ENCODE measurements at regions not wholly inside any gene's neighbourhood (a gene's known extent, or its start where the extent isn't known, plus 50 kb on each side); places are given as distances from the start of the nearest gene placed in this dataset.

DNA sequence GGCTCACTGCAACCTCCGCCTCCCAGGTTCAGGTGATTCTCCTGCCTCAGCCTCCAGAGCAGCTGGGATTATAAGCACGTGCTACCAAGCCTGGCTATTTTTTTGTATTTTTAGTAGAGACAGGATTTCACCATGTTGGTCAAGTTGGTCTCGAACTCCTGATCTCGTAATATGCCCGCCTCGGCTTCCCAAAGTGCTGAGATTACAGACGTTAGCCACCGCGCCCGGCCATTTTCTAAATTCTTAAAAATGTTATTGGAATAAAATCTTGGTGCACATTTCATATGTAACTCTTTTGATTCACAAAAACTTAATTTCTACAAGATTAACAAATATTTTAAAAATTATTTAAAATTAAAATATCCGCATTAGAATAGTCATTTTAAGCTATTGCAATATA lies 1480.3 kb upstream of the SPRY2 start:
- no peak overlapping the region for H3K4me2 ChIP-seq (ENCODE audit: low read depth, low read length)
- no peak overlapping the region for H3K27ac ChIP-seq (ENCODE audit: insufficient read depth, low read length)
- intact Hi-C loops (cut with micrococcal nuclease) (no loop called here), in situ Hi-C loops (cut with MboI; ENCODE audit: low sequenced_read_pairs) (no loop called here), dilution Hi-C loops (cut with HindIII; ENCODE audit: low sequenced_read_pairs, unreplicated experiment) (no loop called here)
- ChIA-PET CTCF (no interaction called here), POLR2A (ENCODE audit: unreplicated experiment) (no interaction called here)
- no peaks in the 10 kb centered on the region for H3K27me3 ChIP-seq (ENCODE audit: control insufficient read depth, insufficient read depth, low read length)
- no peak overlapping the region for H2BK20ac ChIP-seq (ENCODE audit: low read depth, low read length)
- no peak overlapping the region for H2BK5ac ChIP-seq (ENCODE audit: low read depth, low read length, poor library complexity, severe bottlenecking)
- no peak overlapping the region for H2AK9ac ChIP-seq (replicated peaks; ENCODE audit: low read depth, low read length, poor library complexity)
- H3K14ac ChIP-seq (replicated peaks; ENCODE audit: low read depth, low read length) = no peak overlapping the region
- no peak for TF ChIP-seq CHD1 (IDR thresholded peaks at IDR 0.05; ENCODE audit: low read depth, low read length)
- TF ChIP-seq NFE2L2 (IDR thresholded peaks at IDR 0.05; ENCODE audit: low read depth, low read length) = no peak
- TF ChIP-seq SMC3 (IDR thresholded peaks at IDR 0.05; ENCODE audit: low read depth, low read length) = no peak
- no peak for TF ChIP-seq USF2 (IDR thresholded peaks at IDR 0.05; ENCODE audit: low read depth, low read length)
- no peak for TF ChIP-seq MXI1 (IDR thresholded peaks at IDR 0.05; ENCODE audit: borderline replicate concordance, low read depth, low read length)
- no peak for TF ChIP-seq POLR2A (IDR thresholded peaks at IDR 0.05; ENCODE audit: low read depth, low read length)
- no peak for TF ChIP-seq MAZ (IDR thresholded peaks at IDR 0.05; ENCODE audit: borderline replicate concordance, low read depth, low read length)
- TF ChIP-seq RAD21 (IDR thresholded peaks at IDR 0.05; ENCODE audit: low read length) = no peak
- no peak for TF ChIP-seq MAFK (IDR thresholded peaks at IDR 0.05; ENCODE audit: low read depth, low read length)
- TF ChIP-seq RCOR1 (IDR thresholded peaks at IDR 0.05; ENCODE audit: insufficient replicate concordance, low read length) = no peak
- no peak for TF ChIP-seq FOS (IDR thresholded peaks at IDR 0.05; ENCODE audit: low read depth, low read length)
- no peak for TF ChIP-seq CTCF (conservative IDR thresholded peaks at IDR 0.05; ENCODE audit: low read depth, low read length)
- no peak for TF ChIP-seq RFX5 (IDR thresholded peaks at IDR 0.05; ENCODE audit: low read depth, low read length)
- no peak for TF ChIP-seq CEBPB (IDR thresholded peaks at IDR 0.05; ENCODE audit: low read depth, low read length)
- TF ChIP-seq ELK1 (IDR thresholded peaks at IDR 0.05; ENCODE audit: borderline replicate concordance, low read depth, low read length) = no peak
- no peak for TF ChIP-seq BHLHE40 (IDR thresholded peaks at IDR 0.05; ENCODE audit: low read depth, low read length)
- H3K36me3 ChIP-seq (ENCODE audit: control insufficient read depth, insufficient read depth, low read length) = no peaks in the 10 kb centered on the region
- H4K8ac ChIP-seq (ENCODE audit: low read depth in 2 of 2, low read length in 2 of 2) = no peak overlapping the region
- no peaks in the 10 kb centered on the region for H4K20me1 ChIP-seq (ENCODE audit: insufficient read depth, low read length)
- no peak for ATAC-seq (ENCODE audit: low read depth)
- H3K79me1 ChIP-seq (ENCODE audit: low read depth in 1 of 2, low read length in 2 of 2) = no peaks in the 10 kb centered on the region
- WGBS, 2 experiments (ENCODE audit: extremely low coverage in 2 of 2, insufficient read length in 1 of 2) = no CpG with 5 or more reads among the region's 11 CpGs
- H2AK5ac ChIP-seq (ENCODE audit: low read depth, low read length) = no peak overlapping the region
- no peaks in the 10 kb centered on the region for H3K9me1 ChIP-seq (ENCODE audit: insufficient read depth, low read length)
- no peak overlapping the region for H4K5ac ChIP-seq (ENCODE audit: low read depth, low read length)
- BruUV-seq (replicated peaks) = no TSS peak
- H2BK15ac ChIP-seq (ENCODE audit: low read depth, low read length) = no peak overlapping the region
- H3K23ac ChIP-seq (ENCODE audit: low read depth, low read length) = no peak overlapping the region
- no peak overlapping the region for H3K18ac ChIP-seq (ENCODE audit: low read depth, low read length)
- H3K4me1 ChIP-seq (ENCODE audit: control insufficient read depth, insufficient read depth, low read length) = no peaks in the 10 kb centered on the region
- H3K9ac ChIP-seq (ENCODE audit: low read depth, low read length) = no peak overlapping the region
- DNase-seq = no peak
- H3K4ac ChIP-seq (ENCODE audit: low read depth, low read length) = no peak overlapping the region
- H2AFZ ChIP-seq (replicated peaks; ENCODE audit: low read length, poor library complexity) = no peak overlapping the region
- H3K56ac ChIP-seq (ENCODE audit: extremely low read depth, insufficient read depth, low read length) = no peak overlapping the region
- no peak overlapping the region for H3K4me3 ChIP-seq (ENCODE audit: insufficient read depth, low read depth, low read length)
- no peak overlapping the region for H4K91ac ChIP-seq (ENCODE audit: insufficient read depth, low read depth, low read length)
- no peak overlapping the region for H2BK120ac ChIP-seq (ENCODE audit: low read depth, low read length)
- H3K9me3 ChIP-seq (ENCODE audit: control insufficient read depth, insufficient read depth, low read length) = no peaks in the 10 kb centered on the region; the same call in 1 of the 2 replicates

All from IMR-90 (cell line).